Testis (tissue), 2 donors: ENCODE measurements at regions not wholly inside any gene's neighbourhood (a gene's known extent, or its start where the extent isn't known, plus 50 kb on each side); places are given as distances from the start of the nearest gene placed in this dataset.

ENCODE experiments used
- DNase-seq: peaks from one replicate; pipeline ENCODE4 v3.0.0-alpha.2; 2019
- H3K27ac ChIP-seq, 2 donors: fragments of 200-600 bp; sonication (generic); one replicate each; pipeline ENCODE4 v1.5.1; 2019
- H3K27me3 ChIP-seq: fragments of 200-600 bp; sonication (generic); one replicate; pipeline ENCODE4 v1.5.1; 2019
- H3K36me3 ChIP-seq: fragments of 200-600 bp; sonication (generic); one replicate; pipeline ENCODE4 v1.5.1; 2017; ENCODE audit warnings: low read depth; ENCODE audit errors: missing control alignments
- H3K4me1 ChIP-seq: fragments of 200-600 bp; sonication (generic); one replicate; pipeline ENCODE4 v1.5.1; 2019
- H3K4me3 ChIP-seq, 2 donors: fragments of 200-600 bp; sonication (generic); one replicate each; pipeline ENCODE4 v1.5.1; 2017 to 2019
- H3K9me3 ChIP-seq: fragments of 200-600 bp; sonication (generic); one replicate; pipeline ENCODE4 v1.5.1; 2017
- POLR2A ChIP-seq: fragments of 450-650 bp; IDR thresholded peaks from one replicate; pipeline ENCODE4 v1.6.1; 2017; ENCODE audit warnings: antibody characterized with exemption, mild to moderate bottlenecking, moderate library complexity
- WGBS, 2 donors: methylation state at CpG; one replicate each; pipeline ENCODE4 v1.1.5; 2018; 5-methylcytosine and 5-hydroxymethylcytosine counted together
- intact Hi-C: fragments of 100-400 bp; cut with DNase I; formaldehyde crosslinking; loops from one replicate; pipeline ENCODE4 v1.15.1; 2023; ENCODE audit warnings: low total_unique reads
- TF ChIP-seq, protein P1 (sequence below), 3 experiments: fragments of 450-650 bp in 2 of 3; fragments of 200-600 bp in 1 of 3; sonication (generic) in 1 of 3; IDR thresholded peaks; one replicate each; pipeline ENCODE4 v1.5.1; 2016 to 2019; ENCODE audit warnings: antibody characterized with exemption in 3 of 3, mild to moderate bottlenecking in 2 of 3, moderate library complexity in 1 of 3

- intact Hi-C loops = no loop called here
- H3K9me3 ChIP-seq = no peaks in the 10 kb centered on the region
- no peak overlapping the region for H3K4me3 ChIP-seq
- H3K4me1 ChIP-seq = no peaks in the 10 kb centered on the region
- TF ChIP-seq POLR2A = no peak
- TF ChIP-seq, protein P1, sequence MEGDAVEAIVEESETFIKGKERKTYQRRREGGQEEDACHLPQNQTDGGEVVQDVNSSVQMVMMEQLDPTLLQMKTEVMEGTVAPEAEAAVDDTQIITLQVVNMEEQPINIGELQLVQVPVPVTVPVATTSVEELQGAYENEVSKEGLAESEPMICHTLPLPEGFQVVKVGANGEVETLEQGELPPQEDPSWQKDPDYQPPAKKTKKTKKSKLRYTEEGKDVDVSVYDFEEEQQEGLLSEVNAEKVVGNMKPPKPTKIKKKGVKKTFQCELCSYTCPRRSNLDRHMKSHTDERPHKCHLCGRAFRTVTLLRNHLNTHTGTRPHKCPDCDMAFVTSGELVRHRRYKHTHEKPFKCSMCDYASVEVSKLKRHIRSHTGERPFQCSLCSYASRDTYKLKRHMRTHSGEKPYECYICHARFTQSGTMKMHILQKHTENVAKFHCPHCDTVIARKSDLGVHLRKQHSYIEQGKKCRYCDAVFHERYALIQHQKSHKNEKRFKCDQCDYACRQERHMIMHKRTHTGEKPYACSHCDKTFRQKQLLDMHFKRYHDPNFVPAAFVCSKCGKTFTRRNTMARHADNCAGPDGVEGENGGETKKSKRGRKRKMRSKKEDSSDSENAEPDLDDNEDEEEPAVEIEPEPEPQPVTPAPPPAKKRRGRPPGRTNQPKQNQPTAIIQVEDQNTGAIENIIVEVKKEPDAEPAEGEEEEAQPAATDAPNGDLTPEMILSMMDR (IDR thresholded peaks at IDR 0.05) = no peak
- WGBS, 2 donors = 87 to 88% methylated on average over 9 of the region's 9 CpGs
- no peak overlapping the region for H3K27ac ChIP-seq
- no peaks in the 10 kb centered on the region for H3K27me3 ChIP-seq
- no peak for DNase-seq
- H3K36me3 ChIP-seq = no peaks in the 10 kb centered on the region
Observed at GRCh38 chr20:39658662-39659409, 696.7 kb downstream of the DHX35 start.

DNA sequence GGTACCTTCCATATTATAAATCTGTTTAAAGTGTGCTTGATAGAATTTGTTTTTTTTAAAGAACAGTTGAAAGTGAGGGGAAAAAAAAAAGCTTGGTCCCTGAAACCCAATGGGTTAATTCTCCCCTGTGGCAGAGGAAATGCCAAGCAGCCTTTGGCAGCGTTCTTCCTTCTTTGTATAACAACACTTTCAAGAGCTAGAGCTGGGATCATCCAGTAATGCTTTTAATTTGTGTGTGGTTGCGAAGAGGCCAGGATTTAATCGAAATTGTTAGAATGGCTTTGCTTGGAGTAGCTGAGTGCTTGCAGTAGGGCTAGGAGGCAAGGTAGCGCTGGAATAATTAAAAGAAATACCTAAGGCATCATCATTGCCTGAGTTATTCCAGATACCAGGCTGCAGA is 692.0 kb downstream of the DHX35 start:
- no peaks in the 10 kb centered on the region for H3K9me3 ChIP-seq
- H3K27ac ChIP-seq = no peak overlapping the region
- H3K4me3 ChIP-seq = no peak overlapping the region
- DNase-seq = no peak
- no peaks in the 10 kb centered on the region for H3K4me1 ChIP-seq
- H3K36me3 ChIP-seq = no peaks in the 10 kb centered on the region
- no peaks in the 10 kb centered on the region for H3K27me3 ChIP-seq
- intact Hi-C loops = no loop called here
- no peak for TF ChIP-seq POLR2A
- TF ChIP-seq, protein P1 (IDR thresholded peaks at IDR 0.05) = no peak
- 71 to 76% methylated on average over 4 of the region's 4 CpGs for WGBS, 2 donors

GRCh38 chr20:39651645-39652325 is 689.6 kb downstream of the DHX35 start:
- Histone ChIP-seq H3K27me3 (no peaks in the 10 kb centered on the region), H3K9me3 (no peaks in the 10 kb centered on the region), H3K36me3 (no peaks in the 10 kb centered on the region), H3K4me3 (no peak overlapping the region), H3K27ac (no peak overlapping the region), H3K4me1 (no peaks in the 10 kb centered on the region)
- DNase-seq = no peak
- WGBS, 2 donors = 64 to 76% methylated on average over 9 of the region's 9 CpGs
- intact Hi-C loops = no loop called here
- TF ChIP-seq, protein P1 (IDR thresholded peaks at IDR 0.05) = no peak
- no peak for TF ChIP-seq POLR2A

DNA sequence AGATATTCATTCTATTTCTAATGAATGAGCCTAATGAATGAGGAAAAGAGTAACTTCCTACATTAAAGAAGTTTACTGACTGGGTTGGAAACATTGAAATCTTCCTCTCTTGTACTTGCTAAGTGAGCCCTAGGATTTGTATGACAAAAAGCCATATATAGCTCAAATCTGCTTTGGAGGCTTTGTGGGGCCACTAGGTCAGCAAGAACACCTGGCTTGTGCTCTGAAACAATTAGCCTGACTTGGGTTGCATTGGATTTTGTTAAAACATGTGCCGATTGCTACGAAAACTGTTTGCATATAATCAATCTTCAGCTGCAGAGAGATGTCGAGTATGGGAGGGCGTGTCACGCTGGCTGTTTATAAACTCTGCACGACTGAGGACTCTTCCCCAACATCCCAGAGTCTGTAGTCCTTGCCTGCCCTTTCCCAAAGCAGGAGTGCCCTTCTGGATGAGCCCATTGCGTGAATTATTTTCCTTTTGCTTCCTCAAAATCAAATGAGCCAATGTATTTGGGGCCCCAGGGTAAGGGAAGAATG is 684.8 kb downstream of the DHX35 start:
- no peak overlapping the region for H3K4me3 ChIP-seq
- H3K36me3 ChIP-seq = no peaks in the 10 kb centered on the region
- H3K27ac ChIP-seq = no peak overlapping the region
- no peaks in the 10 kb centered on the region for H3K9me3 ChIP-seq
- DNase-seq = no peak
- no peak for TF ChIP-seq POLR2A
- TF ChIP-seq, protein P1 (IDR thresholded peaks at IDR 0.05) = no peak
- intact Hi-C loops = no loop called here
- 83 to 88% methylated on average over 7 of the region's 7 CpGs for WGBS, 2 donors
- H3K27me3 ChIP-seq = no peaks in the 10 kb centered on the region
- H3K4me1 ChIP-seq = no peaks in the 10 kb centered on the region
